ENCODE measurements at regions not wholly inside any gene's neighbourhood (a gene's known extent, or its start where the extent isn't known, plus 50 kb on each side); places are given as distances from the start of the nearest gene placed in this dataset.
"Not testable (repeated sequence)": the region's sequence is repeated elsewhere in the genome, so short reads cannot be mapped to it uniquely, and the experiment has no call there.

DNA sequence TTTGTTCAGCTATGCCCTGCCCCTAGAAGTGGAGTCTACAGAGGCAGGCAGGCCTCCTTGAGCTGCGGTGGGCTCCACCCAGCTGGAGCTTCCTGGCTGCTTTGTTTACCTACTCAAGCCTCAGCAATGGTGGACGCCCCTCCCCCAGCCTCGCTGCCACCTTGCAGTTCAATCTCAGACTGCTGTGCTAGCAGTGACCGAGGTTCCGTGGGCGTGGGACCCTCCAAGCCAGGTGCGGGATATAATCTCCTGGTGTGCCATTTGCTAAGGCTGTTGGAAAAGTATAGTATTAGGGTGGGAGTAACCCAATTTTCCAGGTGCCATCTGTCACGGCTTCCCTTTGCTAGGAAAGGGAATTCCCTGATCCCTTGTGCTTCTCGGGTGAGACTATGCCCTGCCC, 770.2 kb upstream of the VRK2 start:
- H3K4me3 ChIP-seq (ENCODE audit: control insufficient read depth, low read depth, low read length); DNase-seq (ENCODE audit: low read depth): not testable (repeated sequence)

DNA sequence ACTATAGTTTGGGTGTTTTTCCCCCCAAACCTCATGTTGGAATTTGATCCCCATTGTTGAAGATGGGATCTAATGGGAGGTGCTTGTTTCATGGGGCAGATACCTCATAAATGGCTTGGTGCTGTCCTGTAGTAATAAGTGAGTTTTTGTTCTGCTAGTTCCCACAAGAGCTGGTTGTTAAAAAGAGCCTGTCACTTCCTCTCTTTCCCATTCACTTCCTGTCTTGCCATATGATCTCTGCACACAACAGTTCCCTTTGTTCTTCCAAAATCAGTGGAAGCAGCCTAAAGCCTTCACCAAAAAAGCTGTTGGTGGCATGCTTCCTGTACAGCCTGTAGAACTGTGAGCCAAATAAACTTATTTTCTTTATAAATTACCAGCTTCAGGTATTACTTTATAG, 768.2 kb upstream of the VRK2 start:
- no peak overlapping the region for H3K4me3 ChIP-seq (ENCODE audit: control insufficient read depth, low read depth, low read length)
- no peak for TF ChIP-seq CTCF (IDR thresholded peaks at IDR 0.05; ENCODE audit: control insufficient read depth, insufficient read depth, low read depth, low read length, missing control alignments)
- no peak for DNase-seq (ENCODE audit: low read depth)

- TF ChIP-seq CTCF (IDR thresholded peaks at IDR 0.05; ENCODE audit: control insufficient read depth, insufficient read depth, low read depth, low read length, missing control alignments), result no peak
- DNase-seq (ENCODE audit: low read depth), result no peak
These were observed 755.4 kb upstream of the VRK2 start for GRCh38 chr2:57291209-57291608.

DNA sequence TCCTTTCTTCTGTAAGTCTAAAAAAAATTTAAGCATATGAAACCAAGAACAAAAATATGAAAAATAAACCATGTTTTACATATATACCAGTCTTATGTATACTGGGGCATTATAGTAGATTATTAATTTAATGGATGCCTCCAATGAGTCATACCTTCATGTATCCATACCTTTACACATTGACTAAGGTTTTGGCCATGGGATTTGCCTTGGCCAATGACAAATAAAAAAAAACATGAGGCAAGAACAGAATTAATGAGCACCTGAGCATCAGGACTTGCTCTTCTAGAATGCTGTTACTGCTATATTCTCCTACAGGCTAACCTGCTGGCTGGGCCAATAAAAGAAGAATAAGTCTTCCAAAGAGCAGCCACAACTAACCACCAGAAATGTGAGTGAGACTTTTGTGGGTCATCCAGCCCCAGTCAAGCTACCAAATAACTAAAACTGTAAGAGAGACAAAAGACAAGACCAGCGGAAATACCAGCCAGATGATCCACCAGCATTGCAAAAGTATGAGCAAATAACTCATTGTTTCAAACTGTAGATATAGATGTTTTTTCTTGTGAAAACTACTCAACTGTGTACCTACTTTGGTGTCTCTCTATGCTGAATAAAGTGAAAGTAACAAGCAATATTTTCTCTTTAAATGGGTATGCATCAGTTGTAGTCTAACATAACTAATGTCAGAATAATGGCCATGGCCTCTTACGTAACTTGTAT, 749.6 kb upstream of the VRK2 start:
- no peak overlapping the region for H3K4me3 ChIP-seq (ENCODE audit: control insufficient read depth, low read depth, low read length)
- no peak for TF ChIP-seq CTCF (IDR thresholded peaks at IDR 0.05; ENCODE audit: control insufficient read depth, insufficient read depth, low read depth, low read length, missing control alignments)
- no peak for DNase-seq (ENCODE audit: low read depth)

More at GRCh38 chr2:57291209-57291608, 755.4 kb upstream of the VRK2 start:
- H3K4me3 ChIP-seq (ENCODE audit: control insufficient read depth, low read depth, low read length), result no peak overlapping the region

DNA sequence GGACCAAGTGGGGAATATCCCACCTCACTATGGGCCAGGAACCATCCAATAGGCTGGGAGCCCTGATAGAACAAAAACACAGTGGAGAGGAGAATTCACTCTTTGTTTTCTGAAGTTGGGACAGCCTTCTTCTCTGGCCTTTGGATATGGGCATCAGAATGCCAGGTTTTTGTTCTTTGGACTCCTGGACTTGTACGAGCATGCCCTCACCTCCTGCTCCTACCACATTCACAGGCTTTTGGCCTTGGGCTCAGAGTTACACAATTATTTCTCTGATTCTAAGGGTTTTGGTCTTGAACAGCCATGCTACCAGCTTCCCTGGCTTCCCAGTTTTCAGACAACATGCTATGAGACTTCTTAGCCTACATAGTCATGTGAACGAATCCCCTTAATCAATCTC, 732.9 kb upstream of the VRK2 start:
- DNase-seq (ENCODE audit: low read depth), result no peak
- H3K4me3 ChIP-seq (ENCODE audit: control insufficient read depth, low read depth, low read length), result no peak overlapping the region
- no peak for TF ChIP-seq CTCF (IDR thresholded peaks at IDR 0.05; ENCODE audit: control insufficient read depth, insufficient read depth, low read depth, low read length, missing control alignments)

DNA sequence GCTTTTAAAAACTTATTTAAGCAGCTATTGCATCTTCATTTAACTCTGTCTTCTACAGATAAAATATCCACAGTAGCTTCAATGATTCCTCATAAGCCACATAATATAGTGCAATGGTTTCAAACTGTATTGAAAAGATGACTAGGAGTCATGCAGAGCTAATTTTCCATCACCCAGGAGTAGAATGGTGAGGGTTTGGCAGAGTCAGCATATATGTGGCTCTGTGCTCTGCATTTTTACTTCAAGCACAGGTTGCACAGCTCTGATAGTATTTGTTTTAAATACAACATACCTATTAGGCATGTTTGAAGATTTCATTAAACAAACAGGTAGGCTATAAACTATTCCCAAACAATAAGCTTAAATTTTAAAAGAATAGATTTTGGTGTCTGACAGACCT, 731.9 kb upstream of the VRK2 start:
- TF ChIP-seq CTCF (IDR thresholded peaks at IDR 0.05; ENCODE audit: control insufficient read depth, insufficient read depth, low read depth, low read length, missing control alignments), result no peak
- no peak overlapping the region for H3K4me3 ChIP-seq (ENCODE audit: control insufficient read depth, low read depth, low read length)
- DNase-seq (ENCODE audit: low read depth), result no peak

GRCh38 chr2:57330447-57330846, 716.2 kb upstream of the VRK2 start:
- H3K4me3 ChIP-seq (ENCODE audit: control insufficient read depth, low read depth, low read length), result no peak overlapping the region
- DNase-seq (ENCODE audit: low read depth), result no peak
- TF ChIP-seq CTCF (IDR thresholded peaks at IDR 0.05; ENCODE audit: control insufficient read depth, insufficient read depth, low read depth, low read length, missing control alignments), result no peak

Measured in AG09309 (cell line).